WTC11 (cell line): ENCODE measurements at regions not wholly inside any gene's neighbourhood (a gene's known extent, or its start where the extent isn't known, plus 50 kb on each side); places are given as distances from the start of the nearest gene placed in this dataset.

Experiments used
- ATAC-seq: fragments of 200-7000 bp; cut with Tn5 transposase; 2 replicates; pipeline ENCODE4 v1.10.0; 2021; ENCODE audit warnings: mild to moderate bottlenecking, moderate library complexity
- CTCF ChIA-PET: fragments of 300-600 bp; sonication (Branson Sonifier 250); formaldehyde crosslinking; loops from one replicate; lab custom pipeline; 2021; ENCODE audit warnings: antibody characterized with exemption; lab: Charles Lee
- POLR2A ChIA-PET: fragments of 350-600 bp; sonication (Branson Sonifier 250); formaldehyde crosslinking; loops from one replicate; lab custom pipeline; 2021; ENCODE audit warnings: antibody characterized with exemption; lab: Charles Lee
- DNase-seq: peaks from one replicate; pipeline ENCODE4 v3.0.0; 2021; ENCODE audit warnings: low spot score
- H3K27ac Mint-ChIP-seq: 2 replicates; pipeline ENCODE4 v1.8.0; 2021; ENCODE audit warnings: mixed read lengths
- H3K27me3 Mint-ChIP-seq: 2 replicates; pipeline ENCODE4 v1.8.0; 2021; ENCODE audit warnings: low read depth, mild to moderate bottlenecking, moderate library complexity, mixed read lengths
- H3K36me3 Mint-ChIP-seq: 2 replicates; pipeline ENCODE4 v1.8.0; 2021; ENCODE audit warnings: mixed read lengths
- H3K4me1 Mint-ChIP-seq: 2 replicates; pipeline ENCODE4 v1.8.0; 2022; ENCODE audit warnings: mixed read lengths
- H3K4me3 Mint-ChIP-seq: 2 replicates; pipeline ENCODE4 v1.8.0; 2021; ENCODE audit warnings: mild to moderate bottlenecking, moderate library complexity, mixed read lengths
- H3K9me3 Mint-ChIP-seq: 2 replicates; pipeline ENCODE4 v1.8.0; 2021; ENCODE audit warnings: mixed read lengths
- CBFB ChIP-seq: sonication (generic); formaldehyde crosslinking; IDR thresholded peaks from 2 replicates; pipeline ENCODE4 v1.8.1; 2022; ENCODE audit warnings: mild to moderate bottlenecking, low read depth, missing genetic modification reagents
- E2F4 ChIP-seq: sonication (generic); formaldehyde crosslinking; IDR thresholded peaks from 2 replicates; pipeline ENCODE4 v1.8.1; 2022; ENCODE audit warnings: low read depth, mild to moderate bottlenecking, moderate library complexity, missing genetic modification reagents, borderline replicate concordance
- GTF2I ChIP-seq: fragments of 250-450 bp; sonication (Bioruptor Pico); conservative IDR thresholded peaks from 2 replicates; pipeline ENCODE4 v1.4.0; 2021; ENCODE audit warnings: mild to moderate bottlenecking
- MAX ChIP-seq: sonication (generic); formaldehyde crosslinking; IDR thresholded peaks from 2 replicates; pipeline ENCODE4 v1.8.0; 2022; ENCODE audit warnings: mild to moderate bottlenecking, missing genetic modification reagents
- MLX ChIP-seq: sonication (generic); formaldehyde crosslinking; IDR thresholded peaks from 2 replicates; pipeline ENCODE4 v1.8.1; 2023; ENCODE audit warnings: mild to moderate bottlenecking, missing genetic modification reagents, moderate library complexity
- NFATC4 ChIP-seq: fragments of 250-450 bp; sonication (Bioruptor Pico); IDR thresholded peaks from 2 replicates; pipeline ENCODE4 v1.9.0; 2021; ENCODE audit warnings: mild to moderate bottlenecking
- NFE2L1 ChIP-seq: sonication (generic); formaldehyde crosslinking; IDR thresholded peaks from 2 replicates; pipeline ENCODE4 v1.8.1; 2023; ENCODE audit warnings: missing genetic modification reagents
- PREB ChIP-seq: sonication (generic); formaldehyde crosslinking; IDR thresholded peaks from 2 replicates; pipeline ENCODE4 v1.8.1; 2022; ENCODE audit warnings: mild to moderate bottlenecking, missing genetic modification reagents, moderate library complexity, borderline replicate concordance
- ZBTB21 ChIP-seq: sonication (generic); formaldehyde crosslinking; IDR thresholded peaks from 2 replicates; pipeline ENCODE4 v1.8.1; 2023; ENCODE audit warnings: mild to moderate bottlenecking, missing genetic modification reagents, borderline replicate concordance
- ZNF121 ChIP-seq: sonication (generic); formaldehyde crosslinking; IDR thresholded peaks from 2 replicates; pipeline ENCODE4 v1.8.0; 2023; ENCODE audit warnings: missing genetic modification reagents
- ZNF263 ChIP-seq: sonication (generic); formaldehyde crosslinking; IDR thresholded peaks from 2 replicates; pipeline ENCODE4 v1.8.1; 2022; ENCODE audit warnings: low read depth, mild to moderate bottlenecking, moderate library complexity, missing genetic modification reagents
- ZNF416 ChIP-seq: fragments of 250-450 bp; sonication (Bioruptor Pico); IDR thresholded peaks from 2 replicates; pipeline ENCODE4 v1.9.0; 2021; ENCODE audit warnings: mild to moderate bottlenecking, inconsistent platforms
- ZNF512 ChIP-seq: sonication (generic); formaldehyde crosslinking; IDR thresholded peaks from 2 replicates; pipeline ENCODE4 v1.8.1; 2022; ENCODE audit warnings: missing genetic modification reagents, borderline replicate concordance
- TF ChIP-seq, protein P1 (sequence below): fragments of 250-450 bp; sonication (Bioruptor Pico); conservative IDR thresholded peaks from 2 replicates; pipeline ENCODE4 v1.9.0; 2021; ENCODE audit warnings: mild to moderate bottlenecking
- TF ChIP-seq, protein P2 (sequence below): sonication (generic); formaldehyde crosslinking; conservative IDR thresholded peaks from 2 replicates; pipeline ENCODE4 v1.8.1; 2022; ENCODE audit warnings: mild to moderate bottlenecking, missing genetic modification reagents
- TF ChIP-seq, protein P3 (sequence below): fragments of 250-450 bp; sonication (Bioruptor Pico); IDR thresholded peaks from 2 replicates; pipeline ENCODE4 v1.9.0; 2021; ENCODE audit warnings: mild to moderate bottlenecking, borderline replicate concordance

GRCh38 chr5:106921567-106921966, 749.2 kb downstream of the EFNA5 start (continued):
- TF ChIP-seq PREB (CRISPR knock-in tag) (no peak), ZNF512 (CRISPR knock-in tag) (no peak), E2F4 (CRISPR knock-in tag) (no peak), NFATC4 (no peak), ZBTB21 (CRISPR knock-in tag) (no peak)
- TF ChIP-seq, protein P1, sequence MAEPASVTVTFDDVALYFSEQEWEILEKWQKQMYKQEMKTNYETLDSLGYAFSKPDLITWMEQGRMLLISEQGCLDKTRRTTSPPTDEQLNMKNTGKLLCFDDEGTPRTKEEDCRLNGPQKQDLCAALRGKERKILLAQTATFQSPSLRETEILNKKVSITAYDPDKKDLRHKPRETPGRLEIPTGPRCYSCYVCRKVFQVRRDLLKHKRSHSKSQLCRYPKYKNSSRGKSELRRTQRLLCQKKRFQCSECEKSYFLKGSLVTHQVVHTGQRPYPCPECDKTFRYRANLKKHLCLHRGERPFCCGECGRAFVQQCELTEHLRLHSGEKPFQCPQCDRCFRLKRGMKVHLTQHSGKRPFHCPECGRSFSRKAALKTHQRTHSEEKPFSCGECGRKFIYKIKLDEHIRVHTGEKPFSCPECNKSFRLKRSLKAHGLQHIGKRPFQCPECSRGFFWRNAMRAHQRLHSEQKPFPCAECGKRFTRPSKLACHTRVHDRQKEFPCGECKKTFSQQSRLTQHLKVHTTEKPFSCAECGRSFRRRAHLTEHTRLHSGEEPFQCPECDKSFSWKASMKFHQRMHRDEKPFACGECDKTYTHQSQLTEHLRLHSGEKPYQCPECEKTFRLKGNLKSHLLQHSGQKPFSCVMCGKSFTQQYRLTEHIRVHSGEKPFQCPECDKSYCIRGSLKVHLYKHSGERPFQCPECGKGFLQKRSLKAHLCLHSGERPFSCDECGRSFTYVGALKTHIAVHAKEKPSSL (CRISPR knock-in tag), result no peak

DNA sequence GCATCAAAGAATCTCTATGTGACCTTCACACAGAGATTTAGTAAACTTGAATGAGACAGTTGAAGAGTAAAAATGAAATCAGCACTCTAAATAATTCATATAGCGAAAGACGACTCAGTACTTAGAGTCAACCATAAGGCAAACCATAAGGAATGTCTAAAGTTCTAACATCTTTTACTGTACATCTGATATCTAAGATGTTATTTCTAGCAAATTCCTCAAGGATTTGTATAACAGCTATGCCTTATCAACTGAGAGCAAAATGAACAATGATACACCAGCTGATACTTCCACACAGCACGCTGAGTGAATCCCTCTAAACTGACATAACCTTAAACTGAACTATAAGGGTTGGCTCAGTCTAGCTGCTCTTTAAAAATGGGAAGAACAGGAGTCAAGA, 760.3 kb downstream of the EFNA5 start:
- ChIA-PET POLR2A (no interaction called here), CTCF (no interaction called here)
- peaks cover 13% of the 10 kb centered on the region for H3K36me3 Mint-ChIP-seq
- no peak for TF ChIP-seq ZBTB21 (CRISPR knock-in tag)
- TF ChIP-seq, protein P2, sequence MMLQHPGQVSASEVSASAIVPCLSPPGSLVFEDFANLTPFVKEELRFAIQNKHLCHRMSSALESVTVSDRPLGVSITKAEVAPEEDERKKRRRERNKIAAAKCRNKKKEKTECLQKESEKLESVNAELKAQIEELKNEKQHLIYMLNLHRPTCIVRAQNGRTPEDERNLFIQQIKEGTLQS, result no peak
- TF ChIP-seq ZNF263, result no peak
- TF ChIP-seq GTF2I (CRISPR knock-in tag), result no peak
- no peak for TF ChIP-seq NFE2L1 (CRISPR knock-in tag)
- no peak for TF ChIP-seq CBFB
- no peak for TF ChIP-seq MAX (CRISPR knock-in tag)
- no peak for TF ChIP-seq ZNF416 (CRISPR knock-in tag)
- TF ChIP-seq, protein P3, sequence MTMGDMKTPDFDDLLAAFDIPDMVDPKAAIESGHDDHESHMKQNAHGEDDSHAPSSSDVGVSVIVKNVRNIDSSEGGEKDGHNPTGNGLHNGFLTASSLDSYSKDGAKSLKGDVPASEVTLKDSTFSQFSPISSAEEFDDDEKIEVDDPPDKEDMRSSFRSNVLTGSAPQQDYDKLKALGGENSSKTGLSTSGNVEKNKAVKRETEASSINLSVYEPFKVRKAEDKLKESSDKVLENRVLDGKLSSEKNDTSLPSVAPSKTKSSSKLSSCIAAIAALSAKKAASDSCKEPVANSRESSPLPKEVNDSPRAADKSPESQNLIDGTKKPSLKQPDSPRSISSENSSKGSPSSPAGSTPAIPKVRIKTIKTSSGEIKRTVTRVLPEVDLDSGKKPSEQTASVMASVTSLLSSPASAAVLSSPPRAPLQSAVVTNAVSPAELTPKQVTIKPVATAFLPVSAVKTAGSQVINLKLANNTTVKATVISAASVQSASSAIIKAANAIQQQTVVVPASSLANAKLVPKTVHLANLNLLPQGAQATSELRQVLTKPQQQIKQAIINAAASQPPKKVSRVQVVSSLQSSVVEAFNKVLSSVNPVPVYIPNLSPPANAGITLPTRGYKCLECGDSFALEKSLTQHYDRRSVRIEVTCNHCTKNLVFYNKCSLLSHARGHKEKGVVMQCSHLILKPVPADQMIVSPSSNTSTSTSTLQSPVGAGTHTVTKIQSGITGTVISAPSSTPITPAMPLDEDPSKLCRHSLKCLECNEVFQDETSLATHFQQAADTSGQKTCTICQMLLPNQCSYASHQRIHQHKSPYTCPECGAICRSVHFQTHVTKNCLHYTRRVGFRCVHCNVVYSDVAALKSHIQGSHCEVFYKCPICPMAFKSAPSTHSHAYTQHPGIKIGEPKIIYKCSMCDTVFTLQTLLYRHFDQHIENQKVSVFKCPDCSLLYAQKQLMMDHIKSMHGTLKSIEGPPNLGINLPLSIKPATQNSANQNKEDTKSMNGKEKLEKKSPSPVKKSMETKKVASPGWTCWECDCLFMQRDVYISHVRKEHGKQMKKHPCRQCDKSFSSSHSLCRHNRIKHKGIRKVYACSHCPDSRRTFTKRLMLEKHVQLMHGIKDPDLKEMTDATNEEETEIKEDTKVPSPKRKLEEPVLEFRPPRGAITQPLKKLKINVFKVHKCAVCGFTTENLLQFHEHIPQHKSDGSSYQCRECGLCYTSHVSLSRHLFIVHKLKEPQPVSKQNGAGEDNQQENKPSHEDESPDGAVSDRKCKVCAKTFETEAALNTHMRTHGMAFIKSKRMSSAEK, result no peak
- no peak for TF ChIP-seq MLX (CRISPR knock-in tag)
- TF ChIP-seq, protein P1 (CRISPR knock-in tag), result no peak
- no peak for TF ChIP-seq ZNF121
- ATAC-seq (no peak), DNase-seq (no peak)
- peaks cover 15% of the 10 kb centered on the region for H3K9me3 Mint-ChIP-seq
- peaks cover 16% of the 10 kb centered on the region for H3K4me1 Mint-ChIP-seq
- H3K4me3 Mint-ChIP-seq, result no peak overlapping the region
- H3K27me3 Mint-ChIP-seq, result no peaks in the 10 kb centered on the region
- H3K27ac Mint-ChIP-seq, result no peak overlapping the region
